ENCODE measurements at regions not wholly inside any gene's neighbourhood (a gene's known extent, or its start where the extent isn't known, plus 50 kb on each side); places are given as distances from the start of the nearest gene placed in this dataset.

DNA sequence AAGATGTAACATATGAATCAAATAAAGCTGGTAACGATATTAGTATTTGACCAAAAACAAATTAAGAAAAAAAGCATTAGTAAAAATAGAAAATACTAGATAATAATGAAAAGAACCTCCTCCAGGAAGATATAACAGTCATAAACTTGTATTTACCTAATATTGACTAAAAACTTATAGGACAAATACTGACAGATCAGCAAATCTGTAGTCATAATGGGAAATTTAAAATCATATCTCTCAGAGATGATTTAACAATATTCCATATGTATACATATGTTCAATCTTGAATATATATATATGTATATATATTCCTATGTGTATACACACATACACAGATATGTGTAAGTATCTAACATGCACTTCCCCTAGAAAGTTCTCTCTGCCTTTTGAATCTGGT lies 52.0 kb upstream of the FGGY start:
- TF ChIP-seq POLR2AphosphoS5 (IDR thresholded peaks at IDR 0.05; ENCODE audit: low read depth, low read length) (no peak), FOXP2 (optimal IDR thresholded peaks at IDR 0.05; ENCODE audit: borderline replicate concordance, extremely low read depth, extremely low read length, insufficient read depth) (no peak)

Data from PFSK-1 (cell line).